ENCODE measurements at regions not wholly inside any gene's neighbourhood (a gene's known extent, or its start where the extent isn't known, plus 50 kb on each side); places are given as distances from the start of the nearest gene placed in this dataset.
"Not testable (repeated sequence)": the region's sequence is repeated elsewhere in the genome, so short reads cannot be mapped to it uniquely, and the experiment has no call there.

- DNase-seq = no peak
Observed at GRCh38 chr15:93340406-93340805, 251.4 kb upstream of the RGMA start.

DNA sequence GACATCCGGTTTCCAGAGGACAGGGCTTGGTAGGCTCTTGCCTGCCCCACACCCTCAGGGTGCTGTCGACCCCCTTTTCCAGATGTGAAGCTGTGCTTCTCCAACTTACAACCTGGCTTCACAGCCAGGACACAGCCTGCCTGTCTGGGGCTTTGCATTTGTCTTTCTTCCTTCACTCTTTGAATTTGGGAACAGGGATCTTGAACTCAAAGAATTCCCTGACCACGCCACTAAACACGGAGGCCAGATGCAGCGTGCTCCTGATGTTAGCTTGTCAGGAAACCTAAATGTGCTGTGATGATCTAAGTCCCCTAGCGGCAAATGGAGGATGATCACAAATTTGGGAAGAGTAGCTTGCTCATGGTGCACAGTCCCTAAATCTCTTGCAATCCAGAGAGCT lies 244.8 kb upstream of the RGMA start:
- DNase-seq = no peak

GRCh38 chr15:93333126-93333525 lies 244.1 kb upstream of the RGMA start:
- DNase-seq = not testable (repeated sequence)

- DNase-seq = no peak
Observed at GRCh38 chr15:93332168-93332553, 243.2 kb upstream of the RGMA start.

DNA sequence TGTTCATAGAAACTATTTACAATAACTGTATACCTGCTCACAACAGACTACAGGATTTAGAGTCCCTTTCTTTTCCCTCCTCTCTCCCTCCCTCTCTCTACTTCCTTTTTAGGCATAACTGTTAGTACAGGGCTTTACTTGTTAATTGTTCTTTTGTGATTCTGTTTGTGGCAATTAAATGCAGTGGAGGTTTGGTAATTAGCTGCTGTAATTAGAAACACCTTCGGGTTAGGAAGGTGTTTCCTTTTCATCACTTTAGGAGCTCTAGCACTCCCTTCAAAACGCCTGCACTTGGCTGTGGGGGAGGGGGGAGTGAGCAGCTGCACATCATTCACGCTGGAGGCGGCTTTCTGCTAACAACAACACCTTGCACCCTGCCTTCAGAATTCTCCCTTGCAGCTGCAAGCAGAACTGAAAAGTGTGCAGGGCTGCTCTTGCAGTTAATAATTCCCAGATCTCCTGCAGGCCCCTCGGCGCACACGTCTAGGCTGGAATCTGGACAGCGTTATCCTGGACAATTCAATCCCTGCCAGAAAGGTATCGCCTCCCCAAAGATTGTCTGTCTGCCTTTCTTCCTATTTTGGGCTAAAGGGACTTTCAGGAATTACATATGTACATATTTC lies 242.6 kb upstream of the RGMA start:
- no peak for DNase-seq

- DNase-seq = no peak
Observed at GRCh38 chr15:93330912-93331544, 242.0 kb upstream of the RGMA start.

DNA sequence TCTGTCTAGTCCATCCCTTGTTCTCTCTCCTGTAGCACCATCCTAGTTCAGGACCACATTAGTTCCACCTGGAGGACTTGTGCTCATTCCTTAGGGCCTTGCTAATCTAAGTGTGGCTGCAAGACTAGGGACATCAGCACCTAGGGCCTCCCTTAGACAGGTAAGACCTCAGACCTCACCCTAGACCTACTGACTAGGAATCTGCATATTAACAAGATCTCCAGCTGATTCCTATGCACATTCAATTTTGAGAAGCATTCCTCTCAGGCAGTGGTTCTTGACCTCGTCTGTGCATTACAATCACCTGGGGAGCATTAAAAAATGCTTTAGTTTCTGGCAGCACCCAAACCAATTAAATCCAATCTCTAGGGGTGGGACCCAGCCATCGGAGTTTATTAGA lies 238.4 kb upstream of the RGMA start:
- DNase-seq = no peak

- DNase-seq = no peak
Observed at GRCh38 chr15:93324186-93324975, 235.4 kb upstream of the RGMA start.

- DNase-seq = no peak
Observed at GRCh38 chr15:93321881-93322282, 232.9 kb upstream of the RGMA start.

GRCh38 chr15:93319121-93319814 lies 230.3 kb upstream of the RGMA start:
- DNase-seq = no peak

DNA sequence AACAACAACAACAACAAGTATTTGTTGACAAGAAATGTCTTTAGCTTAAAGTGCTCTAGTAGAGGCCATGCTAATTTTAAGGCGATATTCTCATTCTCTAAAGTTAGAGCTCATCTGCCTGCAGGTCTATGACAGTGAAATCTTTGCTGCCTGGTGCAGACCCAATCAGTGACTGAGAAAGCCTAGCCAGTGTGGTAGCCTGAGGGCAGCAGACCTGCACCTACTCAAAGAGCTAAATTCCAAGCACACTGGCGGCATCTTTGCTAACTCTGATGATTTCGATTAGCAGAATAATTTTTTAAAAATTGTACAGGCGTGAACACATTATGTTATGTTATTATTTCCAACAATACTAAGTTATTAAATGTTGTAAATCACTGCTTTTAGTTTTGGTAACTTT lies 228.8 kb upstream of the RGMA start:
- no peak for DNase-seq

DNA sequence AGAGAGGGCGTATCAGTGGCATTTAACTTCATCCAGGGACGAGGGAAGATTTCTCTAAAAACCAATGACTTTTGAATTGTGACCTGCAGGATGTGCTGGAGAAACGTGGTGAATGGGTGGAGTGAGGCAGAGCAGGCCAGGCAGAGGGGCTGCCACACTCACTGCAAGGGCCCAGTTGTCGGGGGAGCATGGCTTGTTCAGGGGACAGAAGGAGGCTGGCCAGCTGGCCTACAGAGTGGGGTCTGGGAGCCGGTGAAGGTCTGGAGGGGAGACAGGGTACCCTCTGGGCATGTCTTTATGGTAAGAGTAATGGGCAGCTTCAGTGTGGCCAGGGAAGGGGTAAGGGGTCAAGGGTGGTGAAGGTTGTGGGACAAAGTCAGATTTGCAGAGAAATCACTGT lies 225.2 kb upstream of the RGMA start:
- DNase-seq = no peak

DNA sequence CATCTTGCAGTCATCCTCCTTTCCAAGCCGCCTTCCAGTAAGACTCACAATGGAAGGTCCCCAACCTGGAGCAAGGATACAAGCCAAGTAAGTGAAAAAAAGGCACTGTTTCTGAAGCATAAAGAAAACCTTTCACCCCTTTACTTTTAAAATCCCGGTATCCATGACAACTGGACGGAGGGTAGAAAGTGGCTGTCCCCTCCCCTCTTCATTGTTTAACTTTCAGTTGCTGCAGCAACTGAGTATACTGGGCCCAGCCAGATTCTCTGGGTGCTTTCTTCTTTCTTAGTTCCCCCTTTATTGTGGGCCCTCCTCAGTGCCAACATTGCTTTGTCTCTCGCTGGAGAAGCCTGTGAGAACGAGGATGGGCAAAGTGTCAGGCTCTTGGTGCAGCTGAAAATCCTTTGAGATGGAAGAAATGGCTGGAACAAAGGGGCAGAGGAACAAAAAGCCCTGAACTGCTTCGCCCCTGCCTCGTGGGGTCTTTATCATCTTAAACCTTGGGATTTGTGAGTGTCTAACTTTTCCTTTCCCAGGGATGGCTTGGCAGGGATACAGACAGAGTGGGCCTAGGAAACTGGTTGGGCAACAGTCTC lies 224.0 kb upstream of the RGMA start:
- DNase-seq = no peak

DNA sequence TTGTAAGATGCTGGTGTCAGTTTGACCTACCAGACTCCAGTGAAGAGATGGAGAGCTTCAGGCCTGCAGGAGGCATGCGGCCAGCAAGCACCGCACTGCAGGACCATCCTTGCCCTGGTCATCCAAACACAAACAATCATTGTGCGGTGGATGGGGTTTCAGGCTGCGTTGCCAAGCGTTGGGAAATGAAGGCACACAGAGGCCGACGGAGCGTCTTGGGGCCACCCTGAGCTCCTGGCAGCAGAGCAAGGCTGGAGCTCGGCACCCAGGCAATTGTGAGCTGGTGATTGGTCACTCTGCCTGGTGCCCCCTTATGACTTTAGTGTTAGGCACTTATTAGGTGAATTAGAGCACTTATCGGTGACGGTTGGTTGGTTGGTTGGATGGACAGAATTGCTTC lies 222.6 kb upstream of the RGMA start:
- no peak for DNase-seq

GRCh38 chr15:93308026-93308690 lies 219.1 kb upstream of the RGMA start:
- no peak for DNase-seq

DNA sequence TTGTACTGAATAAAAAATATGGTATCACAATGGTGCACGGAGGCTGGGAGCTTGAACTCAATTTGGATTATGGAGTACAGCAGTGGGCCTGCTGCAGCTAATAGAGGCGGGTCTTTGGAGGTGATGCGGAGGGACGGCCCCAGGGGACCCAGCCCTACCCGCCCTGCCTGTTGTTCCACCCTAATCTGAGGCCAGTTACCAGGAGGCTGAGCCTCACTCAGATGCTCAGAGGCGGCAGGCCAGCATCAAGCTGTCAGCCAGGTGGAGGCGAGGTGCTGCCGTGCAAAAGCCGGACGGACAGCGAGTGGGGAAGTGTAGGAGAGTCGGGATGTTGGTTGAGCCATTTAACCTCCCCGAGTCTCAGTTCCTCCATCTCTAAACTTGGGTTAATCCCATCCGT lies 218.5 kb upstream of the RGMA start:
- no peak for DNase-seq

GRCh38 chr15:93305306-93305705 lies 216.3 kb upstream of the RGMA start:
- no peak for DNase-seq

- no peak for DNase-seq
Observed at GRCh38 chr15:93302080-93302765, 213.2 kb upstream of the RGMA start.

GRCh38 chr15:93300796-93301195 lies 211.8 kb upstream of the RGMA start:
- no peak for DNase-seq

- DNase-seq = no peak
Observed at GRCh38 chr15:93299675-93300074, 210.7 kb upstream of the RGMA start.

GRCh38 chr15:93298901-93299300 lies 209.9 kb upstream of the RGMA start:
- DNase-seq = no peak
